ENCODE measurements at regions not wholly inside any gene's neighbourhood (a gene's known extent, or its start where the extent isn't known, plus 50 kb on each side); places are given as distances from the start of the nearest gene placed in this dataset.

DNA sequence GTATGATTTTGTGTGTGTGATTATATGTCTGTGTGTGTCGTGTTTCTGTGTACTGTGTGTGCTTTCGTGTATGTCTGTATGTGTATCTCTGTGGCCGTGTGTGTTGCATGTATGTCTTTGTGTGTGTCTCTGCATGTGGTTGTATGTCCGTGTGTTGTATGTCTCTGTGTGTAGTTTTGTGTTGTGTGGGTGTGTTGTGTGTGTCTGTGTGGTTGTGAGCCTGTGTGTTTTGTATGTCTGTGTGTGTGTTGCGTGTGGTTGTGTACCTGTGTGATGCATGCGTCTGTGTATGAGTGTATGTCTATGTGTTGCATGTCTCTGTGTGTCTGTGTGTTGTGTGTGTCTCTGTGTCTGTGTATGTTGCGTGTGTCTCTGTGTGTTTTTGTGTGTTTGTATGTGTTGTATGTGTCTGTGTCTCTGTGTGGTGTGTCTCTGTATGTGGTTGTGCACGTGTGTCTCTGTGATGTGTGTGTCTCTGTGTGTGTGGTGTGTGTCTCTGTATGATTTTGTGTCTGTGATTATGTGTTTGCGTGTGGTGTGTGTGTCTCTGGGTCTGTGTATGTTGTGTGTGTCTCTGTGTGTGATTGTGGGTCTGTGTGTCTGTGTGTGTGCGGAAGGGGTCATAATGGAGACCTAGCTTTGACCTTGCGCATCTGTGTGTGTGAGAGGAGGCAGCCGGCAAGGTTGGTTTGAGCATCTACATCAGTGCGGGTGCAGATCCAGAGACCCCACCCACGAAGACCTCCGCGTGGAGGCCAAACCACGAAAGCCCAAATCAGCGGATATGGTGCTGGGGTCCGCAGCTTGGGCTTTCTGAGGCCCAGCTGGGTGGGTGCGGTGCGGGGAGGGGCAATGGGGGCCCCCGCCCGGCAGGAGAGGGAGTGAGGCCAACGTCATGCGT, 212.6 kb upstream of the GSE1 start:
- DNase-seq (ENCODE audit: missing footprints) (peak; percentile 7), ATAC-seq (no peak)
- intact Hi-C loops (cut with DNase I) = no loop called here

- intact Hi-C loops (cut with DNase I) = no loop called here
- DNase-seq (ENCODE audit: missing footprints) (peak; percentile 32), ATAC-seq (no peak)
Measured at GRCh38 chr16:85401370-85401916, 211.7 kb upstream of the GSE1 start.

DNA sequence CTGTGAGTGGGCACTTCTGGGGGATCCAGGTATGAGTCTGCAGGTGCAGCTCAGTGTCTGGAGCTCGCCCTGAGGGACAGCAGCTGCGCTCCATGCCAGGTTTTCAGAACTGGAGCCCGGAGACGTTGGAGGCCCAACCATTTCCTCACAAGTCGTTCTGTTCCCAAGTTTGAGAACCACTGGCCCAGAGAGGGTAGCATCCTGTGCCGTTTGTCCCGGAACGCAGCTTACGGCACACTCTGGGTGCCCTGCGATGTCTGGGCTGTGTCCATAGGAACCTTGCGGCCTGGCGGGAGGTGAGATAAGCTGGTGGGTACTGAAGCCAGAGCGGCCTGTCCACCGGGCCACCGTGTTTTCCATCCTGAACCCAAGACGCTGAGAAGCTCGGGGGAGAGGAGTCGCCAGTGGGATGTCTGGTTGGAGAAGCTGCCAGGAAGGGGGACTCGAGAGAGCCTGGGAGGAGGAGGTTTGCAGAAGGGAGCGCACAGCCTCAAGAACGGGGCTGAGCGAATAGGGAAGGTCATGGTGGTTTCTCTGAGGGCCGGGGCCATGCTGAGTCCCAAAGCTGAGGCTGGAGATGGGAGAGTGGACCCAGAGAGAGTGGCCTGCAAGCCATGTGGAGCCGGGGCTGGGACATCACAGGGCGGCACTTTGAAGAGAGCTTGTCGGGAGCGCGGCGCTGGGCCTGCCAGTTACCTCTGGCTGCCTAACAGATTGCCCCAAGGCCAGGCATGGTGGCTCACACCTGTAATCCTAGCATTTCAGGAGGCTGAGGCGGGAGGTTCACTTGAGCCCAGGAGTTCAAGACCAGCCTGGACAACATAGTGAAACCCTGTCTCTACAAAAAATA, 211.0 kb upstream of the GSE1 start:
- peak; percentile 33 for DNase-seq (ENCODE audit: missing footprints)
- intact Hi-C loops (cut with DNase I) = no loop called here
- ATAC-seq = no peak

DNA sequence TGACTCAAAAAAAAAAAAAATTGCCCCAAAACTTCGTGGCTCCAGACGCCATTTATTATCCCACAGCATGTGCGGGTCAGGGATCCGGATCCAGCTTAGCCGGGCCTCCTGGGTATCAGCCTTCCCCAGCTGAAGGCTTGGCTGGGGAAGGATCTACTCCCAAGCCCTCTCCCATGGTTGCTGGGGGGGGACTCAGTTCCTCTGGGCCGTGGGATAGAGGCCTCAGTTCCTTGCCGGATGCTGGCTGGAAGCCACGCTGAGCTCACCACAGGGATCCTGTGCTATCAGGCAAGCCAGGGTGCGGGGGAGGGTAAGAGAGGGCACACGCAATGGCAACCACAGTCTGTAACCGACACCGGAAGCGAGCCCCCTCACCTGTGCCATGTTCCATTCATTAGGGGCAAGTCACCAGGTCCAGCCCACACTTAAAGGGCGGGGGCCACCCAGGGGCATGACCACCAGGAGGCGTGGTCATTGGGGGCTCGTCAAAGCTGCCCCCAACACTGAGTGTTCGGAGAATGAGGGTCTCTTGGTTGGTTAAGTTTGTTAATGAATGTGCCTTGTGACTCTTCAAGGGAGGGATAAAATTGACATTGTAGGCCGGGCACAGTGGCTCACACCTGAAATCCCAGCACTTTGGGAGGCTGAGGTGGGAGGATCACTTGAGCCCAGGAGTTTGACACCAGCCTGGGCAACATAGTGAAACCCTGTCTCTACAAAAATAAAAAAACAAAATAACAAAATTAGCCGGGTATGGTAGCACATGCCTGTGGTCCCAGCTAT, 210.0 kb upstream of the GSE1 start:
- ATAC-seq (peak; percentile 39), DNase-seq (ENCODE audit: missing footprints) (peak; percentile 77)
- intact Hi-C loops (cut with DNase I) = no loop called here

GRCh38 chr16:85403693-85404092, 209.4 kb upstream of the GSE1 start:
- DNase-seq (ENCODE audit: missing footprints) (peak; percentile 14), ATAC-seq (no peak)
- intact Hi-C loops (cut with DNase I) = no loop called here

GRCh38 chr16:85412911-85413520, 200.1 kb upstream of the GSE1 start:
- DNase-seq (ENCODE audit: missing footprints) = peak; percentile 59
- no peak for ATAC-seq
- intact Hi-C loops (cut with DNase I) = no loop called here

GRCh38 chr16:85413691-85414663, 199.1 kb upstream of the GSE1 start:
- ATAC-seq (no peak), DNase-seq (ENCODE audit: missing footprints) (peak; percentile 31)
- intact Hi-C loops (cut with DNase I) = no loop called here

DNA sequence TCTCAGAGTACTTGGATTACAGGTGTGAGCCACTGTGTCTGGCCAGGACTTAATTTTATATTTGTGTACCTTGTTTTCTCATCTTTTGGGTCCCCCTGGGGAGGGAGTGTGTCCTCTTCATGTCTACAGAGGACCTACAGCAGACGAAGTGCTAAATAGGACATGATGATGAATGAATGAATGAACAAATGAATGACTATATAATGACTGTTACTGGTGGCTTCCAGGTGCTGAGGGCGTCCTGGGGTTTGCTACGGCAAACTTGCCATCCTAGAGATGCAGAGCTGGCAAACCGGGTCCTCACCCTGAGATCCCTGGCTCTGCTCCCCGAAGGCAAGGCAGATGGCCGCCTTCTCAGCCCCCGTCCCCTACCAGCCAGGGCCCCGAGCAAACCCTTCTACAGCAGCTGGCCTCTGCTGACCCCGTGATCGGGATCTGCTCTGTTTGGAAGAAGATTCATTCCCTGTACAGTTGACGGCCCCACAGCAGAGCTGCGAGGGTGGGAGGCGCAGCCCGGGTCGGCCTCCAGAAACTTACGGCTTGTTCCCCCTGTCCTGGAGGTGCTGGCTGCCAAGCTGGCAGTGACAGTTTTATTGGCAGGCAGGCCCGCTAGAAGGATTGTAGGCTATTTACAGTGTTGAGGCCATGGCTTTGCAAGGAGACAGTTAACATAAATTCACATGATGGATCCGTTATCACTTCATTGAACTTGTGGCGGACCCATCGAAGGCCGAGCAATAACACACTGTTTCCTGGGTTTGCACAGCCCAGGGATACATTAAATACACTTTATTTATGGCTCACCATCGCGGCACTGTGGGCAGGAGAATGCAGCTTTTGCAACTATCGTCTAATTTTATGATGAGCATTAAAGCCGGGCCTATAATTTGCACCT, 197.7 kb upstream of the GSE1 start:
- peak; percentile 44 for DNase-seq (ENCODE audit: missing footprints)
- peak; percentile 75 for ATAC-seq
- intact Hi-C loops (cut with DNase I) = no loop called here

DNA sequence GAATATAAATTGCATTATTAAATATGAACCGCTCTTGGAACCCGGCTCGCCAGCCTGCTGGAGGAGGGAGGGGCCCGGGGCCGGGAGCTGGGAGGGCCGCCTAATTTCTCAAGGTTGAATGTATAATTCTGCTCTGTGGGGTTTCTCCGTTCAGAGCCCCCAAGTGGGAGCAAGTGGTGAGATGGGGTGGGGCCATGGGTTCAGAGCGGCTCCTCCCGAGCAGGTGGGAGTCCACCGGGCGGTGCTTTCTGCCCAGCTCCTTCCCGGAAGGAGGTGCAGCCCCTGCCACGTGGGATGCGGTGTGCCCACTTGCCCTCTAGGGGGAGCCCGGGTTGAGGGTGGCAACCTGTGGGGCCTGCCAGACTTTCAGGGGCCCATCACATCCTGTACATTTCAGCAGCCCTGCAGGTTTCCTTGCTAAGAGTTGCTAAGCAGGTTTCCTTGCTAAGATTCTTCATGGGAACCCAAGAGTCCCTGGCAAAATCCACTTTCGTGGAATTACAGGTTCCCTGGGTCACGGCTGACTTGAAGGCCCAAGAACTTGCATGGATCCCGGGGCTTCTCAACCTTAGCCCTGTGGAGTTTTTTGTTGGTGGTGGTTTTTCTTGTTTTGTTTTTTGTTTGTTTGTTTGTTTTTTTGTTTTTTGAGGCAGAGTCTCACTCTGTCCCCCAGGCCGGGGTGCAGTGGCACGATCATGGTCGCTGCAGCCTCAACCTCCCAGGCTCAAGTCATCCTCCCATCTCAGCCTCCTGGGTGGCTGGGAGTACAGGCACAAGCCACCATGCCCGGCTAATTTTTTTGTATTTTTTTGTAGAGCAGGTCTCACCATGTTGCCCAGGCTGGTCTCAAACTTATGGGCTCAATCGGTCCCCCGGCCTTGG, 196.7 kb upstream of the GSE1 start:
- peak; percentile 54 for ATAC-seq
- peak; percentile 82 for DNase-seq (ENCODE audit: missing footprints)
- intact Hi-C loops (cut with DNase I) = no loop called here

GRCh38 chr16:85417156-85417860, 195.8 kb upstream of the GSE1 start:
- intact Hi-C loops (cut with DNase I) = no loop called here
- ATAC-seq (no peak), DNase-seq (ENCODE audit: missing footprints) (peak; percentile 54)

- intact Hi-C loops (cut with DNase I) = no loop called here
- peak; percentile 45 for DNase-seq (ENCODE audit: missing footprints)
- no peak for ATAC-seq
Measured at GRCh38 chr16:85418978-85419491, 194.1 kb upstream of the GSE1 start.

- DNase-seq (ENCODE audit: missing footprints) = peak; percentile 6
- ATAC-seq = no peak
- intact Hi-C loops (cut with DNase I) = loop anchor here (2.0 to 5.0 kb wide), 2 partner anchors 133 to 191 kb away; no protein-coding TSS in a partner anchor
Measured at GRCh38 chr16:85419503-85420408, 193.4 kb upstream of the GSE1 start.

GRCh38 chr16:85420501-85421337, 192.4 kb upstream of the GSE1 start:
- DNase-seq (ENCODE audit: missing footprints) (peak; percentile 85), ATAC-seq (peak; percentile 67)
- intact Hi-C loops (cut with DNase I) = loop anchor here (2.0 to 5.0 kb wide), 2 partner anchors 132 to 190 kb away; no protein-coding TSS in a partner anchor

All from Right ventricle myocardium inferior (tissue), 1 donor.